Activated CD8-positive, alpha-beta memory T cell treated with anti-CD3 and anti-CD28 coated beads, Interleukin-2, amount 50 U/mL, for 24 hours (primary cell): ENCODE measurements at regions not wholly inside any gene's neighbourhood (a gene's known extent, or its start where the extent isn't known, plus 50 kb on each side); places are given as distances from the start of the nearest gene placed in this dataset.

Experiments
- DNase-seq: peaks from one replicate; pipeline ENCODE4 v3.0.0-alpha.2; 2020; ENCODE audit errors: extremely low read depth

GRCh38 chr6:170116636-170117035, 174.2 kb downstream of the DLL1 start:
- DNase-seq, result no peak

- no peak for DNase-seq
Measured at GRCh38 chr6:170114956-170115855, 175.7 kb downstream of the DLL1 start.

GRCh38 chr6:170114187-170114945, 176.5 kb downstream of the DLL1 start:
- DNase-seq, result no peak

GRCh38 chr6:170113141-170113540, 177.7 kb downstream of the DLL1 start:
- no peak for DNase-seq

GRCh38 chr6:170112583-170112860, 178.4 kb downstream of the DLL1 start:
- no peak for DNase-seq

GRCh38 chr6:170111816-170112582, 178.9 kb downstream of the DLL1 start:
- DNase-seq, result no peak

- DNase-seq, result no peak
Measured at GRCh38 chr6:170111141-170111664, 179.7 kb downstream of the DLL1 start.

GRCh38 chr6:170110201-170111140, 180.4 kb downstream of the DLL1 start:
- DNase-seq, result no peak

GRCh38 chr6:170108890-170109587, 181.8 kb downstream of the DLL1 start:
- DNase-seq, result no peak

- DNase-seq, result no peak
Measured at GRCh38 chr6:170108456-170108855, 182.4 kb downstream of the DLL1 start.

- no peak for DNase-seq
Measured at GRCh38 chr6:170107606-170108222, 183.2 kb downstream of the DLL1 start.

- DNase-seq, result no peak
Measured at GRCh38 chr6:170106906-170107525, 183.9 kb downstream of the DLL1 start.

GRCh38 chr6:170102582-170103481, 188.0 kb downstream of the DLL1 start:
- DNase-seq, result no peak

GRCh38 chr6:170102038-170102437, 188.8 kb downstream of the DLL1 start:
- DNase-seq, result no peak

- no peak for DNase-seq
Measured at GRCh38 chr6:170101281-170102035, 189.4 kb downstream of the DLL1 start.

GRCh38 chr6:170100046-170100445, 190.8 kb downstream of the DLL1 start:
- DNase-seq, result no peak

- DNase-seq, result no peak
Measured at GRCh38 chr6:170099387-170099786, 191.5 kb downstream of the DLL1 start.
